Upper lobe of left lung (tissue), 4 donors: ENCODE measurements at regions not wholly inside any gene's neighbourhood (a gene's known extent, or its start where the extent isn't known, plus 50 kb on each side); places are given as distances from the start of the nearest gene placed in this dataset.

ENCODE experiments used
- CTCF ChIP-seq, 6 experiments: fragments of 450-650 bp in 4 of 6; fragments of 200-600 bp in 2 of 6; sonication (generic) in 2 of 6; IDR thresholded peaks; one replicate each; pipeline ENCODE4 v1.5.1; 2016 to 2019; ENCODE audit warnings: antibody characterized with exemption in 6 of 6
- EP300 ChIP-seq, 4 donors: sonication (generic); formaldehyde crosslinking; IDR thresholded peaks; one replicate each; pipeline ENCODE4 v1.5.1; 2017; ENCODE audit warnings: antibody characterized with exemption in 4 of 4, control low read depth in 2 of 4
- POLR2A ChIP-seq, 4 donors: fragments of 450-650 bp; IDR thresholded peaks; one replicate each; pipeline ENCODE4 v1.5.1; 2016 to 2017; ENCODE audit warnings: antibody characterized with exemption in 4 of 4, mild to moderate bottlenecking in 2 of 4
- POLR2AphosphoS5 ChIP-seq, 2 donors: sonication (generic); formaldehyde crosslinking; IDR thresholded peaks; one replicate each; pipeline ENCODE4 v1.5.1; 2017; ENCODE audit warnings: antibody characterized with exemption in 2 of 2

- TF ChIP-seq EP300 (IDR thresholded peaks at IDR 0.05): no peak
- no peak for TF ChIP-seq CTCF (IDR thresholded peaks at IDR 0.05)
- no peak for TF ChIP-seq POLR2A (IDR thresholded peaks at IDR 0.05)
- no peak for TF ChIP-seq POLR2AphosphoS5 (IDR thresholded peaks at IDR 0.05)
Observed at GRCh38 chr12:28891126-28891525, 258.0 kb upstream of the FAR2 start.
